ENCODE measurements at regions not wholly inside any gene's neighbourhood (a gene's known extent, or its start where the extent isn't known, plus 50 kb on each side); places are given as distances from the start of the nearest gene placed in this dataset.
"Not testable (repeated sequence)": the region's sequence is repeated elsewhere in the genome, so short reads cannot be mapped to it uniquely, and the experiment has no call there.

DNA sequence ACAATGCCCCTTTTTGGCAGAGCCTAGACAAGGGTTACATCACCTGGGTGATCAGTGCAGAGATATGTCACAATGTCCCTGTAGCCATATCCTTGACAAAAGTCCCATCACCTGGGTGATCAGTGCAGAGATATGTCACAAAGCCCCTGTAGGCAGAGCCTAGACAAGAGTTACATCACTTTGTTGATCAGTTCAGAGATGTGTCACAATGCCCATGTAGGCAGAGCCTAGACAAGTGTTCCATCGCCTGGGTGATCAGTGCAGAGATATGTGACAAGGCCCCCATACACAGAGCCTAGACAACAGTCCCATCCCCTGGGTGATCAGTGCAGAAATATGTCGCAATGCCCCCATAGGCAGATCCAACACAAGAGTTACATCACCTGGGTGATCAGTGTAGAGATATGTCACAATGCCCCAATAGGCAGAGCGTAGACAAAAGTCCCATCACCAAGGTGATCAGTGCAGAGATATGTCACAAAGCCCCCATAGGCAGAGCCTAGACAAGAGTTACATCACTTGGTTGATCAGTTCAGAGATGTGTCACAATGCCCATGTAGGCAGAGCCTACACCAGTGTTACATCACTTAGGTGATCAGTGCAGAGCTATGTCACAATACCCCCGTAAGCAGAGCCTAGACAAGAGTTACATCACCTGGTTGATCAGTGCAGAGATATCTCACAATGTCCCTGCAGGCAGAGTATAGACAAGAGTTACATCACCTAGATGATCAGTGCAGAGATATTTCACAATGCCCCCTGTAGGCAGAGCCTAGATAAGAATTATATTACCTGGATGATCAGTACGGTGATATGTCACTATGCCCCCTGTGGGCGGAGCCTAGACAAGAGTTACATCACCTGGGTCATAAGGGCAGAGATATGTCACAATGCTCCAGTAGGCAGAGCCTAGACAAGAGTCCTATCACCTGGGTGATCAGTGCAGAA is 137.6 kb upstream of the FRG2B start:
- not testable (repeated sequence) for TF ChIP-seq ZC3H4 (CRISPR knock-in tag; IDR thresholded peaks at IDR 0.05; ENCODE audit: borderline replicate concordance); ZNF891 (CRISPR knock-in tag; IDR thresholded peaks at IDR 0.05); ZNF354B (CRISPR knock-in tag; IDR thresholded peaks at IDR 0.05); ZNF629 (CRISPR knock-in tag; conservative IDR thresholded peaks at IDR 0.05); CTCF (CRISPR knock-in tag; IDR thresholded peaks at IDR 0.05); POLR2AphosphoS5 (IDR thresholded peaks at IDR 0.05; ENCODE audit: low read depth, low read length); MYNN (CRISPR knock-in tag; IDR thresholded peaks at IDR 0.05; ENCODE audit: low read depth); CCAR2 (optimal IDR thresholded peaks at IDR 0.05; ENCODE audit: low read depth, low read length); RFXANK (CRISPR knock-in tag; IDR thresholded peaks at IDR 0.05); KDM1A (CRISPR knock-in tag; IDR thresholded peaks at IDR 0.05); JUND (CRISPR knock-in tag; IDR thresholded peaks at IDR 0.05)
- TF ChIP-seq, protein P1, sequence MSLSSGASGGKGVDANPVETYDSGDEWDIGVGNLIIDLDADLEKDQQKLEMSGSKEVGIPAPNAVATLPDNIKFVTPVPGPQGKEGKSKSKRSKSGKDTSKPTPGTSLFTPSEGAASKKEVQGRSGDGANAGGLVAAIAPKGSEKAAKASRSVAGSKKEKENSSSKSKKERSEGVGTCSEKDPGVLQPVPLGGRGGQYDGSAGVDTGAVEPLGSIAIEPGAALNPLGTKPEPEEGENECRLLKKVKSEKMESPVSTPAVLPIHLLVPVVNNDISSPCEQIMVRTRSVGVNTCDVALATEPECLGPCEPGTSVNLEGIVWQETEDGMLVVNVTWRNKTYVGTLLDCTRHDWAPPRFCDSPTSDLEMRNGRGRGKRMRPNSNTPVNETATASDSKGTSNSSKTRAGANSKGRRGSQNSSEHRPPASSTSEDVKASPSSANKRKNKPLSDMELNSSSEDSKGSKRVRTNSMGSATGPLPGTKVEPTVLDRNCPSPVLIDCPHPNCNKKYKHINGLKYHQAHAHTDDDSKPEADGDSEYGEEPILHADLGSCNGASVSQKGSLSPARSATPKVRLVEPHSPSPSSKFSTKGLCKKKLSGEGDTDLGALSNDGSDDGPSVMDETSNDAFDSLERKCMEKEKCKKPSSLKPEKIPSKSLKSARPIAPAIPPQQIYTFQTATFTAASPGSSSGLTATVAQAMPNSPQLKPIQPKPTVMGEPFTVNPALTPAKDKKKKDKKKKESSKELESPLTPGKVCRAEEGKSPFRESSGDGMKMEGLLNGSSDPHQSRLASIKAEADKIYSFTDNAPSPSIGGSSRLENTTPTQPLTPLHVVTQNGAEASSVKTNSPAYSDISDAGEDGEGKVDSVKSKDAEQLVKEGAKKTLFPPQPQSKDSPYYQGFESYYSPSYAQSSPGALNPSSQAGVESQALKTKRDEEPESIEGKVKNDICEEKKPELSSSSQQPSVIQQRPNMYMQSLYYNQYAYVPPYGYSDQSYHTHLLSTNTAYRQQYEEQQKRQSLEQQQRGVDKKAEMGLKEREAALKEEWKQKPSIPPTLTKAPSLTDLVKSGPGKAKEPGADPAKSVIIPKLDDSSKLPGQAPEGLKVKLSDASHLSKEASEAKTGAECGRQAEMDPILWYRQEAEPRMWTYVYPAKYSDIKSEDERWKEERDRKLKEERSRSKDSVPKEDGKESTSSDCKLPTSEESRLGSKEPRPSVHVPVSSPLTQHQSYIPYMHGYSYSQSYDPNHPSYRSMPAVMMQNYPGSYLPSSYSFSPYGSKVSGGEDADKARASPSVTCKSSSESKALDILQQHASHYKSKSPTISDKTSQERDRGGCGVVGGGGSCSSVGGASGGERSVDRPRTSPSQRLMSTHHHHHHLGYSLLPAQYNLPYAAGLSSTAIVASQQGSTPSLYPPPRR (CRISPR knock-in tag; IDR thresholded peaks at IDR 0.05; ENCODE audit: borderline replicate concordance): not testable (repeated sequence)

Measured in HepG2 (cell line).